Keratinocyte (primary cell): ENCODE measurements at regions not wholly inside any gene's neighbourhood (a gene's known extent, or its start where the extent isn't known, plus 50 kb on each side); places are given as distances from the start of the nearest gene placed in this dataset.

ENCODE experiments used
- DNase-seq: peaks from one replicate; pipeline ENCODE4 v3.0.0-alpha.2; 2011; ENCODE audit warnings: low read depth, missing footprints, low spot score
- FAIRE-seq: peaks from 2 replicates; lab custom pipeline; 2011; peaks lifted over from hg19 to GRCh38; lab: Jason Lieb, UNC
- H2AFZ ChIP-seq: 2 replicates; pipeline ENCODE4 v1.6.0; 2012; ENCODE audit warnings: low read length, control low read depth, inconsistent platforms; ENCODE audit not compliant: control insufficient read depth
- H3K27ac ChIP-seq: 2 replicates; pipeline ENCODE4 v1.5.1; 2011; ENCODE audit warnings: low read length; ENCODE audit not compliant: control insufficient read depth, insufficient read depth
- H3K27me3 ChIP-seq: 3 replicates; pipeline ENCODE4 v1.6.0; 2011; ENCODE audit warnings: low read length; ENCODE audit not compliant: control insufficient read depth, insufficient read depth; ENCODE audit errors: extremely low read depth
- H3K36me3 ChIP-seq, 2 experiments: 2 replicates in 1 of 2; 3 replicates in 1 of 2; pipeline ENCODE4 v1.5.1; 2011; ENCODE audit warnings: low read length in 2 of 2, mild to moderate bottlenecking in 1 of 2; ENCODE audit not compliant: control insufficient read depth in 2 of 2, insufficient read depth in 2 of 2; ENCODE audit errors: extremely low read depth in 1 of 2
- H3K4me1 ChIP-seq: 3 replicates; pipeline ENCODE4 v1.5.1; 2011; ENCODE audit warnings: low read length; ENCODE audit not compliant: control insufficient read depth, insufficient read depth; ENCODE audit errors: extremely low read depth
- H3K4me2 ChIP-seq: 3 replicates; pipeline ENCODE4 v1.6.0; 2011; ENCODE audit warnings: low read depth, low read length; ENCODE audit not compliant: control insufficient read depth, insufficient read depth; ENCODE audit errors: extremely low read depth
- H3K4me3 ChIP-seq, 3 experiments: fragments of 200-600 bp in 1 of 3; sonication (generic) in 1 of 3; 2 replicates in 2 of 3; 3 replicates in 1 of 3; pipeline ENCODE4 v1.5.1; 2011 to 2016; ENCODE audit warnings: low read length in 3 of 3, mild to moderate bottlenecking in 3 of 3, control low read depth in 2 of 3, inconsistent platforms in 1 of 3, low read depth in 1 of 3, mixed read lengths in 1 of 3, mixed run types in 1 of 3, moderate library complexity in 1 of 3; ENCODE audit not compliant: control insufficient read depth in 2 of 3, insufficient read depth in 2 of 3; ENCODE audit errors: extremely low read depth in 1 of 3
- H3K79me2 ChIP-seq: 2 replicates; pipeline ENCODE4 v1.6.0; 2012; ENCODE audit warnings: low read length; ENCODE audit not compliant: control insufficient read depth, insufficient read depth
- H3K9ac ChIP-seq: 3 replicates; pipeline ENCODE4 v1.6.0; 2011; ENCODE audit warnings: low read length; ENCODE audit not compliant: control insufficient read depth, insufficient read depth; ENCODE audit errors: extremely low read depth
- H3K9me1 ChIP-seq: 3 replicates; pipeline ENCODE4 v1.6.0; 2011; ENCODE audit warnings: low read length; ENCODE audit not compliant: control insufficient read depth, insufficient read depth; ENCODE audit errors: extremely low read depth
- H3K9me3 ChIP-seq: 2 replicates; pipeline ENCODE4 v1.5.1; 2012; ENCODE audit warnings: low read depth, low read length; ENCODE audit not compliant: control insufficient read depth
- H4K20me1 ChIP-seq: 3 replicates; pipeline ENCODE4 v1.6.0; 2011; ENCODE audit warnings: low read length; ENCODE audit not compliant: control insufficient read depth, insufficient read depth; ENCODE audit errors: extremely low read depth
- EZH2 ChIP-seq: IDR thresholded peaks from one replicate; pipeline ENCODE4 v1.6.1; 2012; ENCODE audit warnings: inconsistent platforms, mild to moderate bottlenecking, low read length, moderate library complexity
- dilution Hi-C: fragments of 300-500 bp; cut with MboI; formaldehyde crosslinking; loops from one replicate; pipeline ENCODE4 v1.7.0; 2020; ENCODE audit warnings: low sequenced_read_pairs; ENCODE audit not compliant: extremely low pct_ligation_motif_present
- TF ChIP-seq, protein P1 (sequence below), 3 experiments: IDR thresholded peaks in 1 of 3; conservative IDR thresholded peaks in 1 of 3; optimal IDR thresholded peaks in 1 of 3; 2 replicates in 2 of 3; 3 replicates in 1 of 3; pipeline versions ENCODE3 to v1.5.1; 2011; ENCODE audit warnings: low read length in 3 of 3, mild to moderate bottlenecking in 3 of 3, moderate library complexity in 2 of 3, control low read depth in 1 of 3, inconsistent platforms in 1 of 3; ENCODE audit not compliant: insufficient read depth in 2 of 3; ENCODE audit errors: extremely low read depth in 1 of 3

DNA sequence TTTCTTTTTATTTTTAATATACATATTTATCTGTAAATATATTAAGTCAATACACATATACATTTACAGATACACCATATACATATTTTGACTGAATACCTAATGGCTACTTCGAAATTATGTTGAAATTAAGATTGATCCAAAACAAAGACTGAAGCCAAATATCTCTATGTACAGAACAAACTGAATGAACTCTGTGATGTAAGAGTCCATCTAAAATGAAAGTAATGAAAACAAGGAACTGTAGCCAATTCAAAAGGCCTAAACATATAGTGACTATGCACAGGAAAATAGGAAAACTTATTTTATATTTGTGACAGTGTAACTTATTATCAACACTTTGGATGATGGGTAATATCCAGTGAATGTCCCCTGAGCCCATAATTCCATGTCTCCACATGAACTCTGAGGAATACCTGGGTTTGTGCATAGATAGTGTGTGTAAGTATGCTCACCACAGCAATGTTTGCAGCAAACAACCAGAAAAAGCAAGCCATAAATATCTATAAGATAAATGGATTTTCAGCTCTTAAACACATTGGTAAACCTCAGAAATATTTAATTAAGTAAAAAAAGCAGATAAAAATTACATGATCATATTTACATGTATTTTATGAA is 517.2 kb upstream of the CDH6 start:
- Histone ChIP-seq H3K4me1 (no peaks in the 10 kb centered on the region), H4K20me1 (no peaks in the 10 kb centered on the region), H2AFZ (no peak overlapping the region), H3K27ac (no peak overlapping the region), H3K4me2 (no peak overlapping the region), H3K9me3 (no peaks in the 10 kb centered on the region), H3K36me3 (no peaks in the 10 kb centered on the region), H3K4me3 (no peak overlapping the region), H3K27me3 (no peaks in the 10 kb centered on the region), H3K79me2 (no peaks in the 10 kb centered on the region), H3K9ac (no peak overlapping the region), H3K9me1 (no peaks in the 10 kb centered on the region)
- dilution Hi-C loops: no loop called here
- no peak for TF ChIP-seq EZH2
- TF ChIP-seq, protein P1, sequence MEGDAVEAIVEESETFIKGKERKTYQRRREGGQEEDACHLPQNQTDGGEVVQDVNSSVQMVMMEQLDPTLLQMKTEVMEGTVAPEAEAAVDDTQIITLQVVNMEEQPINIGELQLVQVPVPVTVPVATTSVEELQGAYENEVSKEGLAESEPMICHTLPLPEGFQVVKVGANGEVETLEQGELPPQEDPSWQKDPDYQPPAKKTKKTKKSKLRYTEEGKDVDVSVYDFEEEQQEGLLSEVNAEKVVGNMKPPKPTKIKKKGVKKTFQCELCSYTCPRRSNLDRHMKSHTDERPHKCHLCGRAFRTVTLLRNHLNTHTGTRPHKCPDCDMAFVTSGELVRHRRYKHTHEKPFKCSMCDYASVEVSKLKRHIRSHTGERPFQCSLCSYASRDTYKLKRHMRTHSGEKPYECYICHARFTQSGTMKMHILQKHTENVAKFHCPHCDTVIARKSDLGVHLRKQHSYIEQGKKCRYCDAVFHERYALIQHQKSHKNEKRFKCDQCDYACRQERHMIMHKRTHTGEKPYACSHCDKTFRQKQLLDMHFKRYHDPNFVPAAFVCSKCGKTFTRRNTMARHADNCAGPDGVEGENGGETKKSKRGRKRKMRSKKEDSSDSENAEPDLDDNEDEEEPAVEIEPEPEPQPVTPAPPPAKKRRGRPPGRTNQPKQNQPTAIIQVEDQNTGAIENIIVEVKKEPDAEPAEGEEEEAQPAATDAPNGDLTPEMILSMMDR (optimal IDR thresholded peaks at IDR 0.05 in 1 of 3, IDR thresholded peaks at IDR 0.05 in 1 of 3, conservative IDR thresholded peaks at IDR 0.05 in 1 of 3; ENCODE audit: extremely low read depth in 1 of 3, insufficient read depth in 2 of 3, low read length in 3 of 3): no peak
- DNase-seq (no peak), FAIRE-seq (no peak)

DNA sequence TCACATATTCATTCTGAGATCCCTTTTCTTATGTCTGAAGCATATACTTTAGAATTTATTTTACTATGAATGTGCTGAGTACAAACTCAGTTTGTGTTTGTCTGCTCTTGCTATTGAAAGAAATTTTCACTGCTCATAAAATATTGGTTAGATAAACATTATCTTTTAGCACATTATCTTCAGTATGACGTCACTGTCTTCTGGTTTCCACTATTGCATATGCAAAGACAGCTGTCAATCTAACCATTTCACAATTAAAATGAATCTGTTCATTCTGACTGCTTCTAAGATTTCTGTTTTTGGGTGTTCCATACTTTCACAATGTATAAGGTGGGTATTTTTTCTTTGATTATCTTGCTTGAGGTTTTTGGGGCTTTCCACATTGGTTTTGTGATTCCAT is 526.2 kb upstream of the CDH6 start:
- no peaks in the 10 kb centered on the region for H3K9me1 ChIP-seq
- no peak overlapping the region for H3K4me3 ChIP-seq
- TF ChIP-seq, protein P1 (optimal IDR thresholded peaks at IDR 0.05 in 1 of 3, IDR thresholded peaks at IDR 0.05 in 1 of 3, conservative IDR thresholded peaks at IDR 0.05 in 1 of 3; ENCODE audit: extremely low read depth in 1 of 3, insufficient read depth in 2 of 3, low read length in 3 of 3): no peak
- TF ChIP-seq EZH2: no peak
- dilution Hi-C loops: no loop called here
- no peak overlapping the region for H3K27ac ChIP-seq
- H4K20me1 ChIP-seq: no peaks in the 10 kb centered on the region
- no peaks in the 10 kb centered on the region for H3K27me3 ChIP-seq
- FAIRE-seq (no peak), DNase-seq (no peak)
- no peak overlapping the region for H3K4me2 ChIP-seq
- no peaks in the 10 kb centered on the region for H3K79me2 ChIP-seq
- H2AFZ ChIP-seq: no peak overlapping the region
- H3K9ac ChIP-seq: no peak overlapping the region
- H3K4me1 ChIP-seq: no peaks in the 10 kb centered on the region
- no peaks in the 10 kb centered on the region for H3K36me3 ChIP-seq
- H3K9me3 ChIP-seq: no peaks in the 10 kb centered on the region
